HEK293 (cell line): ENCODE measurements at regions not wholly inside any gene's neighbourhood (a gene's known extent, or its start where the extent isn't known, plus 50 kb on each side); places are given as distances from the start of the nearest gene placed in this dataset.

ENCODE experiments used
- CTCF ChIA-PET: fragments of 350-600 bp; formaldehyde crosslinking; extraction: SDS; loops from one replicate; lab custom pipeline; 2021; ENCODE audit warnings: antibody characterized with exemption; lab: Yijun Ruan, JAX
- POLR2A ChIA-PET: fragments of 300-600 bp; formaldehyde crosslinking; extraction: SDS; loops from one replicate; lab custom pipeline; 2020; ENCODE audit warnings: antibody characterized with exemption, inconsistent platforms; lab: Yijun Ruan, JAX
- H3K27ac ChIP-seq: fragments of 200-500 bp; sonication (Bioruptor generic); 2 replicates; pipeline ENCODE4 v1.5.1; 2014; ENCODE audit warnings: low read depth, low read length, control low read depth, inconsistent platforms; ENCODE audit errors: extremely low read depth
- H3K36me3 ChIP-seq, 2 experiments: fragments of 200-500 bp in 1 of 2; sonication (Bioruptor generic) in 1 of 2; 1 replicate in 1 of 2; 2 replicates in 1 of 2; pipeline ENCODE4 v1.5.1; 2014 to 2017; ENCODE audit warnings: inconsistent platforms in 2 of 2, low read length in 2 of 2; ENCODE audit not compliant: control insufficient read depth in 2 of 2, insufficient read depth in 1 of 2
- H3K4me1 ChIP-seq: fragments of 200-500 bp; sonication (Bioruptor generic); 2 replicates; pipeline ENCODE4 v1.5.1; 2014; ENCODE audit warnings: mild to moderate bottlenecking, low read length, inconsistent platforms; ENCODE audit not compliant: control insufficient read depth, insufficient read depth
- H3K4me3 ChIP-seq: 2 replicates; pipeline ENCODE4 v1.5.1; 2011; ENCODE audit warnings: low read depth, mild to moderate bottlenecking, control low read depth, low read length, moderate library complexity
- H3K9me3 ChIP-seq: fragments of 200-500 bp; sonication (Bioruptor generic); 2 replicates; pipeline ENCODE4 v1.5.1; 2014; ENCODE audit warnings: low read depth, low read length, inconsistent platforms; ENCODE audit not compliant: control insufficient read depth, insufficient read depth
- GLIS1 ChIP-seq: fragments of 450-650 bp; formaldehyde crosslinking; IDR thresholded peaks from 2 replicates; pipeline ENCODE4 v1.5.1; 2016; ENCODE audit warnings: missing biosample characterization, missing genetic modification characterization
- HOXD13 ChIP-seq: sonication (generic); formaldehyde crosslinking; IDR thresholded peaks from 2 replicates; pipeline ENCODE4 v1.8.0; 2022; ENCODE audit warnings: missing genetic modification reagents, borderline replicate concordance
- MZF1 ChIP-seq: fragments of 450-650 bp; formaldehyde crosslinking; IDR thresholded peaks from 2 replicates; pipeline ENCODE4 v1.5.1; 2017; ENCODE audit warnings: missing biosample characterization, missing genetic modification characterization, borderline replicate concordance
- RBAK ChIP-seq: fragments of 450-650 bp; formaldehyde crosslinking; IDR thresholded peaks from 2 replicates; pipeline ENCODE4 v1.5.1; 2016; ENCODE audit warnings: missing biosample characterization, missing genetic modification characterization
- SETDB1 ChIP-seq: IDR thresholded peaks from one replicate; pipeline ENCODE4 v1.6.1; 2017; ENCODE audit warnings: mild to moderate bottlenecking, low read length, moderate library complexity, mixed read lengths; ENCODE audit not compliant: insufficient read length
- ZNF121 ChIP-seq: fragments of 450-650 bp; formaldehyde crosslinking; IDR thresholded peaks from 2 replicates; pipeline ENCODE4 v1.5.1; 2016; ENCODE audit warnings: missing biosample characterization, missing genetic modification characterization
- ZNF394 ChIP-seq: fragments of 450-650 bp; formaldehyde crosslinking; IDR thresholded peaks from 2 replicates; pipeline ENCODE4 v1.5.1; 2016; ENCODE audit warnings: missing biosample characterization, missing genetic modification characterization, mild to moderate bottlenecking, moderate library complexity, borderline replicate concordance
- ZNF416 ChIP-seq: fragments of 450-650 bp; formaldehyde crosslinking; IDR thresholded peaks from 2 replicates; pipeline ENCODE4 v1.5.1; 2016; ENCODE audit warnings: missing biosample characterization, missing genetic modification characterization
- ZNF510 ChIP-seq: fragments of 450-650 bp; formaldehyde crosslinking; IDR thresholded peaks from 2 replicates; pipeline ENCODE4 v1.5.1; 2018; ENCODE audit warnings: mild to moderate bottlenecking, missing genetic modification characterization, missing biosample characterization; ENCODE audit not compliant: insufficient replicate concordance
- ZNF530 ChIP-seq: fragments of 450-650 bp; formaldehyde crosslinking; IDR thresholded peaks from 2 replicates; pipeline ENCODE4 v1.5.1; 2016; ENCODE audit warnings: low read depth, missing biosample characterization, missing genetic modification characterization
- TF ChIP-seq, protein P1 (sequence below): fragments of 450-650 bp; formaldehyde crosslinking; IDR thresholded peaks from 2 replicates; pipeline ENCODE4 v1.5.1; 2016; ENCODE audit warnings: missing biosample characterization, missing genetic modification characterization
- TF ChIP-seq, protein P2 (sequence below): fragments of 450-650 bp; formaldehyde crosslinking; IDR thresholded peaks from 2 replicates; pipeline ENCODE4 v1.5.1; 2016; ENCODE audit warnings: missing biosample characterization, missing genetic modification characterization
- TF ChIP-seq, protein P3 (sequence below): fragments of 450-650 bp; formaldehyde crosslinking; IDR thresholded peaks from 2 replicates; pipeline ENCODE4 v1.5.1; 2017; ENCODE audit warnings: missing biosample characterization, missing genetic modification characterization
- TF ChIP-seq, protein P4 (sequence below): fragments of 450-650 bp; formaldehyde crosslinking; IDR thresholded peaks from 2 replicates; pipeline ENCODE4 v1.5.0; 2017; ENCODE audit warnings: missing biosample characterization, missing genetic modification characterization, borderline replicate concordance
- TF ChIP-seq, protein P5 (sequence below): fragments of 450-650 bp; formaldehyde crosslinking; IDR thresholded peaks from 2 replicates; pipeline ENCODE4 v1.5.1; 2017; ENCODE audit warnings: missing biosample characterization, missing genetic modification characterization
- TF ChIP-seq, protein P6 (sequence below): fragments of 450-650 bp; formaldehyde crosslinking; IDR thresholded peaks from 2 replicates; pipeline ENCODE4 v1.5.1; 2016; ENCODE audit warnings: missing biosample characterization, missing genetic modification characterization
- TF ChIP-seq, protein P7 (sequence below): fragments of 450-650 bp; formaldehyde crosslinking; IDR thresholded peaks from 2 replicates; pipeline ENCODE4 v1.5.1; 2016; ENCODE audit warnings: missing biosample characterization, missing genetic modification characterization

DNA sequence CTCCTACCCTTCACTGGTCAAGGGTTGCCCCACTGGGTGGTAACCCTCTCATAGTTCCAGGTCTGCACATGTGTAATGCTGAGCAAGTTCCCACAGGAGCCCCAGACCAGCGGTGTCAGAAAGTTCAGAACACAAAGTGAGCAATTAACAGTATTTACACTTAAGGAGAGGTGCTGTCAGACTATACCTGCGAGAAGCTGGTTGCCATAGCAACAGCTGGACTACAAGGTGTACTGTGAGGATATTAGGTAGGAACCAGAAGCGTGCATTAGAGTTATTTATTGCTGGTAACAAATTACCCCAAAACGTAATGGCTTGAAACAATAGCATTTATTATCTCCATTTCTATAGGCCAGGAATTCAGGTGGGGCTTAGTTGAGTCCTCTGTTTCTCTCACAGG lies 317.0 kb upstream of the RPS23 start:
- Histone ChIP-seq H3K27ac (no peak overlapping the region), H3K9me3 (no peaks in the 10 kb centered on the region), H3K4me3 (no peak overlapping the region), H3K4me1 (no peaks in the 10 kb centered on the region), H3K36me3 (no peaks in the 10 kb centered on the region)
- TF ChIP-seq, protein P1, sequence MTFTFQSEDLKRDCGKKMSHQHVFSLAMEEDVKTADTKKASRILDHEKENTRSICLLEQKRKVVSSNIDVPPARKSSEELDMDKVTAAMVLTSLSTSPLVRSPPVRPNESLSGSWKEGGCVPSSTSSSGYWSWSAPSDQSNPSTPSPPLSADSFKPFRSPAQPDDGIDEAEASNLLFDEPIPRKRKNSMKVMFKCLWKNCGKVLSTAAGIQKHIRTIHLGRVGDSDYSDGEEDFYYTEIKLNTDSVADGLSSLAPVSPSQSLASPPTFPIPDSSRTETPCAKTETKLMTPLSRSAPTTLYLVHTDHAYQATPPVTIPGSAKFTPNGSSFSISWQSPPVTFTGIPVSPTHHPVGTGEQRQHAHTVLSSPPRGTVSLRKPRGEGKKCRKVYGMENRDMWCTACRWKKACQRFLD (tag by site-specific recombination) = no peak
- TF ChIP-seq HOXD13 (CRISPR knock-in tag) (no peak), ZNF416 (no peak), ZNF394 (no peak), ZNF121 (tag by site-specific recombination) (no peak), ZNF510 (tag by site-specific recombination) (no peak), SETDB1 (no peak), GLIS1 (tag by site-specific recombination) (no peak), MZF1 (tag by site-specific recombination) (no peak), ZNF530 (tag by site-specific recombination) (no peak), RBAK (tag by site-specific recombination) (no peak)
- TF ChIP-seq, protein P2, sequence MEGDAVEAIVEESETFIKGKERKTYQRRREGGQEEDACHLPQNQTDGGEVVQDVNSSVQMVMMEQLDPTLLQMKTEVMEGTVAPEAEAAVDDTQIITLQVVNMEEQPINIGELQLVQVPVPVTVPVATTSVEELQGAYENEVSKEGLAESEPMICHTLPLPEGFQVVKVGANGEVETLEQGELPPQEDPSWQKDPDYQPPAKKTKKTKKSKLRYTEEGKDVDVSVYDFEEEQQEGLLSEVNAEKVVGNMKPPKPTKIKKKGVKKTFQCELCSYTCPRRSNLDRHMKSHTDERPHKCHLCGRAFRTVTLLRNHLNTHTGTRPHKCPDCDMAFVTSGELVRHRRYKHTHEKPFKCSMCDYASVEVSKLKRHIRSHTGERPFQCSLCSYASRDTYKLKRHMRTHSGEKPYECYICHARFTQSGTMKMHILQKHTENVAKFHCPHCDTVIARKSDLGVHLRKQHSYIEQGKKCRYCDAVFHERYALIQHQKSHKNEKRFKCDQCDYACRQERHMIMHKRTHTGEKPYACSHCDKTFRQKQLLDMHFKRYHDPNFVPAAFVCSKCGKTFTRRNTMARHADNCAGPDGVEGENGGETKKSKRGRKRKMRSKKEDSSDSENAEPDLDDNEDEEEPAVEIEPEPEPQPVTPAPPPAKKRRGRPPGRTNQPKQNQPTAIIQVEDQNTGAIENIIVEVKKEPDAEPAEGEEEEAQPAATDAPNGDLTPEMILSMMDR (tag by site-specific recombination) = no peak
- TF ChIP-seq, protein P3, sequence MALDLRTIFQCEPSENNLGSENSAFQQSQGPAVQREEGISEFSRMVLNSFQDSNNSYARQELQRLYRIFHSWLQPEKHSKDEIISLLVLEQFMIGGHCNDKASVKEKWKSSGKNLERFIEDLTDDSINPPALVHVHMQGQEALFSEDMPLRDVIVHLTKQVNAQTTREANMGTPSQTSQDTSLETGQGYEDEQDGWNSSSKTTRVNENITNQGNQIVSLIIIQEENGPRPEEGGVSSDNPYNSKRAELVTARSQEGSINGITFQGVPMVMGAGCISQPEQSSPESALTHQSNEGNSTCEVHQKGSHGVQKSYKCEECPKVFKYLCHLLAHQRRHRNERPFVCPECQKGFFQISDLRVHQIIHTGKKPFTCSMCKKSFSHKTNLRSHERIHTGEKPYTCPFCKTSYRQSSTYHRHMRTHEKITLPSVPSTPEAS (tag by site-specific recombination) = no peak
- TF ChIP-seq, protein P4, sequence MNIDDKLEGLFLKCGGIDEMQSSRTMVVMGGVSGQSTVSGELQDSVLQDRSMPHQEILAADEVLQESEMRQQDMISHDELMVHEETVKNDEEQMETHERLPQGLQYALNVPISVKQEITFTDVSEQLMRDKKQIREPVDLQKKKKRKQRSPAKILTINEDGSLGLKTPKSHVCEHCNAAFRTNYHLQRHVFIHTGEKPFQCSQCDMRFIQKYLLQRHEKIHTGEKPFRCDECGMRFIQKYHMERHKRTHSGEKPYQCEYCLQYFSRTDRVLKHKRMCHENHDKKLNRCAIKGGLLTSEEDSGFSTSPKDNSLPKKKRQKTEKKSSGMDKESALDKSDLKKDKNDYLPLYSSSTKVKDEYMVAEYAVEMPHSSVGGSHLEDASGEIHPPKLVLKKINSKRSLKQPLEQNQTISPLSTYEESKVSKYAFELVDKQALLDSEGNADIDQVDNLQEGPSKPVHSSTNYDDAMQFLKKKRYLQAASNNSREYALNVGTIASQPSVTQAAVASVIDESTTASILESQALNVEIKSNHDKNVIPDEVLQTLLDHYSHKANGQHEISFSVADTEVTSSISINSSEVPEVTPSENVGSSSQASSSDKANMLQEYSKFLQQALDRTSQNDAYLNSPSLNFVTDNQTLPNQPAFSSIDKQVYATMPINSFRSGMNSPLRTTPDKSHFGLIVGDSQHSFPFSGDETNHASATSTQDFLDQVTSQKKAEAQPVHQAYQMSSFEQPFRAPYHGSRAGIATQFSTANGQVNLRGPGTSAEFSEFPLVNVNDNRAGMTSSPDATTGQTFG (tag by site-specific recombination) = no peak
- TF ChIP-seq, protein P5, sequence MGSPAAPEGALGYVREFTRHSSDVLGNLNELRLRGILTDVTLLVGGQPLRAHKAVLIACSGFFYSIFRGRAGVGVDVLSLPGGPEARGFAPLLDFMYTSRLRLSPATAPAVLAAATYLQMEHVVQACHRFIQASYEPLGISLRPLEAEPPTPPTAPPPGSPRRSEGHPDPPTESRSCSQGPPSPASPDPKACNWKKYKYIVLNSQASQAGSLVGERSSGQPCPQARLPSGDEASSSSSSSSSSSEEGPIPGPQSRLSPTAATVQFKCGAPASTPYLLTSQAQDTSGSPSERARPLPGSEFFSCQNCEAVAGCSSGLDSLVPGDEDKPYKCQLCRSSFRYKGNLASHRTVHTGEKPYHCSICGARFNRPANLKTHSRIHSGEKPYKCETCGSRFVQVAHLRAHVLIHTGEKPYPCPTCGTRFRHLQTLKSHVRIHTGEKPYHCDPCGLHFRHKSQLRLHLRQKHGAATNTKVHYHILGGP (tag by site-specific recombination) = no peak
- TF ChIP-seq, protein P6, sequence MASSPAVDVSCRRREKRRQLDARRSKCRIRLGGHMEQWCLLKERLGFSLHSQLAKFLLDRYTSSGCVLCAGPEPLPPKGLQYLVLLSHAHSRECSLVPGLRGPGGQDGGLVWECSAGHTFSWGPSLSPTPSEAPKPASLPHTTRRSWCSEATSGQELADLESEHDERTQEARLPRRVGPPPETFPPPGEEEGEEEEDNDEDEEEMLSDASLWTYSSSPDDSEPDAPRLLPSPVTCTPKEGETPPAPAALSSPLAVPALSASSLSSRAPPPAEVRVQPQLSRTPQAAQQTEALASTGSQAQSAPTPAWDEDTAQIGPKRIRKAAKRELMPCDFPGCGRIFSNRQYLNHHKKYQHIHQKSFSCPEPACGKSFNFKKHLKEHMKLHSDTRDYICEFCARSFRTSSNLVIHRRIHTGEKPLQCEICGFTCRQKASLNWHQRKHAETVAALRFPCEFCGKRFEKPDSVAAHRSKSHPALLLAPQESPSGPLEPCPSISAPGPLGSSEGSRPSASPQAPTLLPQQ (tag by site-specific recombination) = no peak
- TF ChIP-seq, protein P7, sequence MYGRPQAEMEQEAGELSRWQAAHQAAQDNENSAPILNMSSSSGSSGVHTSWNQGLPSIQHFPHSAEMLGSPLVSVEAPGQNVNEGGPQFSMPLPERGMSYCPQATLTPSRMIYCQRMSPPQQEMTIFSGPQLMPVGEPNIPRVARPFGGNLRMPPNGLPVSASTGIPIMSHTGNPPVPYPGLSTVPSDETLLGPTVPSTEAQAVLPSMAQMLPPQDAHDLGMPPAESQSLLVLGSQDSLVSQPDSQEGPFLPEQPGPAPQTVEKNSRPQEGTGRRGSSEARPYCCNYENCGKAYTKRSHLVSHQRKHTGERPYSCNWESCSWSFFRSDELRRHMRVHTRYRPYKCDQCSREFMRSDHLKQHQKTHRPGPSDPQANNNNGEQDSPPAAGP (tag by site-specific recombination) = no peak
- ChIA-PET POLR2A (no interaction called here), CTCF (no interaction called here)
